GM23338 (cell line): ENCODE measurements at regions not wholly inside any gene's neighbourhood (a gene's known extent, or its start where the extent isn't known, plus 50 kb on each side); places are given as distances from the start of the nearest gene placed in this dataset.

ENCODE experiments used
- ATAC-seq: fragments of 200-7000 bp; cut with Tn5 transposase; 3 replicates; pipeline ENCODE4 v1.9.1; 2020
- DNase-seq: peaks from one replicate; pipeline ENCODE4 v3.0.0-alpha.2; 2015; ENCODE audit warnings: low spot score
- H2AFZ ChIP-seq: fragments of 200-600 bp; sonication (generic); 2 replicates; pipeline ENCODE4 v1.8.0; 2016; ENCODE audit warnings: antibody characterized with exemption, mild to moderate bottlenecking, moderate library complexity
- H3F3A ChIP-seq: fragments of 200-600 bp; sonication (generic); replicated peaks from 2 replicates; pipeline ENCODE4 v1.8.0; 2017; ENCODE audit warnings: antibody characterized with exemption, mixed run types, low read depth
- H3K27ac ChIP-seq: fragments of 200-600 bp; sonication (generic); 2 replicates; pipeline ENCODE4 v1.6.1; 2016; ENCODE audit warnings: low read depth
- H3K27me3 ChIP-seq: fragments of 200-600 bp; sonication (generic); 2 replicates; pipeline ENCODE4 v1.8.0; 2016; ENCODE audit warnings: mild to moderate bottlenecking, mixed run types, moderate library complexity; ENCODE audit not compliant: insufficient read depth
- H3K36me3 ChIP-seq: fragments of 200-600 bp; sonication (generic); 2 replicates; pipeline ENCODE4 v1.8.0; 2016; ENCODE audit warnings: mild to moderate bottlenecking; ENCODE audit not compliant: insufficient read depth
- H3K4me1 ChIP-seq: fragments of 200-600 bp; sonication (generic); 2 replicates; pipeline ENCODE4 v1.8.0; 2016; ENCODE audit warnings: mild to moderate bottlenecking, moderate library complexity; ENCODE audit not compliant: insufficient read depth
- H3K4me2 ChIP-seq: fragments of 200-600 bp; sonication (generic); 2 replicates; pipeline ENCODE4 v1.7.1; 2017; ENCODE audit warnings: mixed run types
- H3K4me3 ChIP-seq: fragments of 200-600 bp; sonication (generic); 2 replicates; pipeline ENCODE4 v1.6.1; 2016; ENCODE audit warnings: mixed run types
- H3K79me2 ChIP-seq: fragments of 200-600 bp; sonication (generic); replicated peaks from 2 replicates; pipeline ENCODE4 v1.8.0; 2017; ENCODE audit warnings: mild to moderate bottlenecking; ENCODE audit not compliant: insufficient read depth
- H3K9me2 ChIP-seq: fragments of 200-600 bp; sonication (generic); 2 replicates; pipeline ENCODE4 v1.8.0; 2017; ENCODE audit not compliant: insufficient read depth
- H4K20me1 ChIP-seq: fragments of 200-600 bp; sonication (generic); replicated peaks from 2 replicates; pipeline ENCODE4 v1.8.0; 2017; ENCODE audit warnings: mild to moderate bottlenecking; ENCODE audit not compliant: insufficient read depth
- H3K27ac Mint-ChIP-seq: 2 replicates; pipeline ENCODE4 v1.8.0; 2020; ENCODE audit warnings: inconsistent platforms, mild to moderate bottlenecking, moderate library complexity, mixed read lengths
- H3K27me3 Mint-ChIP-seq: 3 replicates; pipeline ENCODE4 v1.8.0; 2022; ENCODE audit warnings: low read depth, mild to moderate bottlenecking, moderate library complexity, mixed read lengths, inconsistent platforms; ENCODE audit not compliant: insufficient read depth, poor library complexity
- H3K36me3 Mint-ChIP-seq: 3 replicates; pipeline ENCODE4 v1.8.0; 2021; ENCODE audit warnings: low read depth, mild to moderate bottlenecking, inconsistent platforms, moderate library complexity, mixed read lengths
- H3K4me1 Mint-ChIP-seq: 3 replicates; pipeline ENCODE4 v1.8.0; 2020; ENCODE audit warnings: mild to moderate bottlenecking, inconsistent platforms, mixed read lengths
- H3K4me3 Mint-ChIP-seq: 3 replicates; pipeline ENCODE4 v1.8.0; 2021; ENCODE audit warnings: moderate library complexity, mild to moderate bottlenecking, inconsistent platforms, mixed read lengths
- H3K9me3 Mint-ChIP-seq: 3 replicates; pipeline ENCODE4 v1.8.0; 2020; ENCODE audit warnings: moderate library complexity, mild to moderate bottlenecking, inconsistent platforms, mixed read lengths
- CREB1 ChIP-seq: fragments of 250-450 bp; sonication (Bioruptor Pico); IDR thresholded peaks from 2 replicates; pipeline ENCODE4 v1.5.0; 2020; ENCODE audit warnings: low read depth, mild to moderate bottlenecking, moderate library complexity
- CTCF ChIP-seq, 2 experiments: fragments of 200-600 bp in 1 of 2; sonication (generic) in 1 of 2; conservative IDR thresholded peaks; 2 replicates each; pipeline versions ENCODE4 v1.5.1 to v1.6.1; 2016 to 2017; ENCODE audit warnings: antibody characterized with exemption in 2 of 2, low read depth in 2 of 2, mild to moderate bottlenecking in 2 of 2, moderate library complexity in 1 of 2
- ETS1 ChIP-seq: IDR thresholded peaks from 2 replicates; pipeline ENCODE4 v1.6.1; 2016; ENCODE audit warnings: antibody characterized with exemption
- EZH2 ChIP-seq: fragments of 200-600 bp; sonication (generic); IDR thresholded peaks from one replicate; pipeline ENCODE4 v1.8.0; 2017; ENCODE audit warnings: antibody characterized with exemption, mild to moderate bottlenecking, low read depth; ENCODE audit not compliant: unreplicated experiment
- EZH2phosphoT487 ChIP-seq: fragments of 200-600 bp; sonication (generic); IDR thresholded peaks from one replicate; pipeline ENCODE4 v1.8.1; 2018; ENCODE audit warnings: antibody characterized with exemption; ENCODE audit not compliant: unreplicated experiment
- JUNB ChIP-seq: IDR thresholded peaks from one replicate; pipeline ENCODE4 v1.6.1; 2016; ENCODE audit warnings: antibody characterized with exemption; ENCODE audit not compliant: unreplicated experiment
- NANOG ChIP-seq: IDR thresholded peaks from 2 replicates; pipeline ENCODE4 v1.6.1; 2016; ENCODE audit warnings: antibody characterized with exemption, borderline replicate concordance
- POLR2AphosphoS5 ChIP-seq: IDR thresholded peaks from 2 replicates; pipeline ENCODE4 v1.6.1; 2016; ENCODE audit warnings: antibody characterized with exemption, low read depth
- STAT1 ChIP-seq: IDR thresholded peaks from one replicate; pipeline ENCODE4 v1.6.1; 2016; ENCODE audit warnings: antibody characterized with exemption; ENCODE audit not compliant: unreplicated experiment
- ZNF114 ChIP-seq: fragments of 250-450 bp; sonication (Bioruptor Pico); IDR thresholded peaks from 2 replicates; pipeline ENCODE4 v1.5.0; 2020; ENCODE audit warnings: mild to moderate bottlenecking, moderate library complexity
- ZNF331 ChIP-seq: fragments of 250-450 bp; sonication (Bioruptor Pico); IDR thresholded peaks from 2 replicates; pipeline ENCODE4 v1.5.0; 2020; ENCODE audit warnings: low read depth, mild to moderate bottlenecking, moderate library complexity
- ZNF462 ChIP-seq: fragments of 250-450 bp; sonication (Bioruptor Pico); IDR thresholded peaks from 2 replicates; pipeline ENCODE4 v1.5.0; 2020; ENCODE audit warnings: mild to moderate bottlenecking, moderate library complexity
- TF ChIP-seq, protein P1 (sequence below): IDR thresholded peaks from one replicate; pipeline ENCODE4 v1.6.1; 2018; ENCODE audit warnings: antibody characterized with exemption; ENCODE audit not compliant: unreplicated experiment

- Mint-ChIP-seq H3K4me1 (no peaks in the 10 kb centered on the region), H3K27me3 (peaks cover 4% of the 10 kb centered on the region), H3K4me3 (no peak overlapping the region), H3K9me3 (no peaks in the 10 kb centered on the region), H3K27ac (no peak overlapping the region), H3K36me3 (no peaks in the 10 kb centered on the region)
- no peak overlapping the region for H3K4me3 ChIP-seq
- H3K27ac ChIP-seq: no peak overlapping the region
- no peak overlapping the region for H3K4me2 ChIP-seq
- H2AFZ ChIP-seq: no peak overlapping the region
- no peak for TF ChIP-seq CREB1
- no peak for TF ChIP-seq ZNF114
- no peak for TF ChIP-seq ETS1
- no peak for TF ChIP-seq CTCF (conservative IDR thresholded peaks at IDR 0.05; ENCODE audit: low read depth in 2 of 2)
- no peak for TF ChIP-seq EZH2phosphoT487
- TF ChIP-seq, protein P1, sequence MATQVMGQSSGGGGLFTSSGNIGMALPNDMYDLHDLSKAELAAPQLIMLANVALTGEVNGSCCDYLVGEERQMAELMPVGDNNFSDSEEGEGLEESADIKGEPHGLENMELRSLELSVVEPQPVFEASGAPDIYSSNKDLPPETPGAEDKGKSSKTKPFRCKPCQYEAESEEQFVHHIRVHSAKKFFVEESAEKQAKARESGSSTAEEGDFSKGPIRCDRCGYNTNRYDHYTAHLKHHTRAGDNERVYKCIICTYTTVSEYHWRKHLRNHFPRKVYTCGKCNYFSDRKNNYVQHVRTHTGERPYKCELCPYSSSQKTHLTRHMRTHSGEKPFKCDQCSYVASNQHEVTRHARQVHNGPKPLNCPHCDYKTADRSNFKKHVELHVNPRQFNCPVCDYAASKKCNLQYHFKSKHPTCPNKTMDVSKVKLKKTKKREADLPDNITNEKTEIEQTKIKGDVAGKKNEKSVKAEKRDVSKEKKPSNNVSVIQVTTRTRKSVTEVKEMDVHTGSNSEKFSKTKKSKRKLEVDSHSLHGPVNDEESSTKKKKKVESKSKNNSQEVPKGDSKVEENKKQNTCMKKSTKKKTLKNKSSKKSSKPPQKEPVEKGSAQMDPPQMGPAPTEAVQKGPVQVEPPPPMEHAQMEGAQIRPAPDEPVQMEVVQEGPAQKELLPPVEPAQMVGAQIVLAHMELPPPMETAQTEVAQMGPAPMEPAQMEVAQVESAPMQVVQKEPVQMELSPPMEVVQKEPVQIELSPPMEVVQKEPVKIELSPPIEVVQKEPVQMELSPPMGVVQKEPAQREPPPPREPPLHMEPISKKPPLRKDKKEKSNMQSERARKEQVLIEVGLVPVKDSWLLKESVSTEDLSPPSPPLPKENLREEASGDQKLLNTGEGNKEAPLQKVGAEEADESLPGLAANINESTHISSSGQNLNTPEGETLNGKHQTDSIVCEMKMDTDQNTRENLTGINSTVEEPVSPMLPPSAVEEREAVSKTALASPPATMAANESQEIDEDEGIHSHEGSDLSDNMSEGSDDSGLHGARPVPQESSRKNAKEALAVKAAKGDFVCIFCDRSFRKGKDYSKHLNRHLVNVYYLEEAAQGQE: no peak
- TF ChIP-seq STAT1: no peak
- no peak for TF ChIP-seq ZNF331
- TF ChIP-seq EZH2: no peak
- no peak for TF ChIP-seq POLR2AphosphoS5
- no peak for TF ChIP-seq JUNB
- no peak for TF ChIP-seq NANOG
- no peak for TF ChIP-seq ZNF462 (CRISPR knock-in tag)
- no peaks in the 10 kb centered on the region for H3K4me1 ChIP-seq
- no peaks in the 10 kb centered on the region for H3K79me2 ChIP-seq
- no peaks in the 10 kb centered on the region for H3K27me3 ChIP-seq
- H3K9me2 ChIP-seq: no peaks in the 10 kb centered on the region
- DNase-seq (no peak), ATAC-seq (no peak)
- no peaks in the 10 kb centered on the region for H3K36me3 ChIP-seq
- H3F3A ChIP-seq: no peaks in the 10 kb centered on the region
- no peaks in the 10 kb centered on the region for H4K20me1 ChIP-seq
Measured at GRCh38 chr1:219027146-219027673, 146.5 kb upstream of the LYPLAL1 start.
